ENCODE measurements at regions not wholly inside any gene's neighbourhood (a gene's known extent, or its start where the extent isn't known, plus 50 kb on each side); places are given as distances from the start of the nearest gene placed in this dataset.
A peak's percentile ranks its signal among the peaks of the same experiment; 100 is the strongest.

DNA sequence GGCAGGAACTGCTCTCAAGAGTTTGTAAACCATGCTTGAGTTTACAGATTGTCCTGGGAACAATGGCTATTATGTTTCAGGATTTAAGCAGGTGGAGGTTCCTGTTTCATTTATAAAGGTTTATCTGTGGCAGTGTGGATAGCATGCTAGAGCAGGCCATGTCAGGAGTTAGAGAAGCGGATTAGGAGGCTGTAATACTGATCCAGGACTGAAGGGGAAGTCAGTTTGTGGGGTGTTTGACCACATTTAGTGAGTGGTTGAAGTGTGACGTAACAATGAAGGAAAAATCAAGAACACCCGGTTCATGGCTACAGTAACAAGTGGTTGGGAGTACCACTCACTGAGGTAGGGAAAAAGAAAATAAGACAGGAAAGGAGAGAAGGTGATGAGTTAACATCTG is 299.0 kb downstream of the TLR4 start:
- Histone ChIP-seq H3K4me1 (no peaks in the 10 kb centered on the region), H3F3A (ENCODE audit: low read depth) (no peaks in the 10 kb centered on the region), H3K27me3 (no peaks in the 10 kb centered on the region), H3K4me2 (no peak overlapping the region), H2AFZ (replicated peaks) (no peak overlapping the region), H3K9ac (no peak overlapping the region), H4K20me1 (ENCODE audit: low read depth) (no peaks in the 10 kb centered on the region), H3K36me3 (no peaks in the 10 kb centered on the region), H3K79me2 (ENCODE audit: low read depth) (no peaks in the 10 kb centered on the region), H3K4me3 (no peak overlapping the region), H3K27ac (no peak overlapping the region), H3K9me3 (ENCODE audit: low read depth) (no peaks in the 10 kb centered on the region)
- no peak overlapping the region for H3K4me3 Mint-ChIP-seq
- peaks cover 2% of the 10 kb centered on the region for H3K27me3 Mint-ChIP-seq (ENCODE audit: insufficient read depth, low read depth)
- peak; percentile 1 for DNase-seq (ENCODE audit: low spot score)
- H3K9me3 Mint-ChIP-seq, result no peaks in the 10 kb centered on the region
- TF ChIP-seq, protein P1, sequence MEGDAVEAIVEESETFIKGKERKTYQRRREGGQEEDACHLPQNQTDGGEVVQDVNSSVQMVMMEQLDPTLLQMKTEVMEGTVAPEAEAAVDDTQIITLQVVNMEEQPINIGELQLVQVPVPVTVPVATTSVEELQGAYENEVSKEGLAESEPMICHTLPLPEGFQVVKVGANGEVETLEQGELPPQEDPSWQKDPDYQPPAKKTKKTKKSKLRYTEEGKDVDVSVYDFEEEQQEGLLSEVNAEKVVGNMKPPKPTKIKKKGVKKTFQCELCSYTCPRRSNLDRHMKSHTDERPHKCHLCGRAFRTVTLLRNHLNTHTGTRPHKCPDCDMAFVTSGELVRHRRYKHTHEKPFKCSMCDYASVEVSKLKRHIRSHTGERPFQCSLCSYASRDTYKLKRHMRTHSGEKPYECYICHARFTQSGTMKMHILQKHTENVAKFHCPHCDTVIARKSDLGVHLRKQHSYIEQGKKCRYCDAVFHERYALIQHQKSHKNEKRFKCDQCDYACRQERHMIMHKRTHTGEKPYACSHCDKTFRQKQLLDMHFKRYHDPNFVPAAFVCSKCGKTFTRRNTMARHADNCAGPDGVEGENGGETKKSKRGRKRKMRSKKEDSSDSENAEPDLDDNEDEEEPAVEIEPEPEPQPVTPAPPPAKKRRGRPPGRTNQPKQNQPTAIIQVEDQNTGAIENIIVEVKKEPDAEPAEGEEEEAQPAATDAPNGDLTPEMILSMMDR (IDR thresholded peaks at IDR 0.05), result peak; percentile 13
- TF ChIP-seq EZH2phosphoT487 (IDR thresholded peaks at IDR 0.05) (no peak), EZH2 (IDR thresholded peaks at IDR 0.05) (no peak)
- no peaks in the 10 kb centered on the region for H3K4me1 Mint-ChIP-seq
- H3K27ac Mint-ChIP-seq, result no peak overlapping the region
- no peaks in the 10 kb centered on the region for H3K36me3 Mint-ChIP-seq

DNA sequence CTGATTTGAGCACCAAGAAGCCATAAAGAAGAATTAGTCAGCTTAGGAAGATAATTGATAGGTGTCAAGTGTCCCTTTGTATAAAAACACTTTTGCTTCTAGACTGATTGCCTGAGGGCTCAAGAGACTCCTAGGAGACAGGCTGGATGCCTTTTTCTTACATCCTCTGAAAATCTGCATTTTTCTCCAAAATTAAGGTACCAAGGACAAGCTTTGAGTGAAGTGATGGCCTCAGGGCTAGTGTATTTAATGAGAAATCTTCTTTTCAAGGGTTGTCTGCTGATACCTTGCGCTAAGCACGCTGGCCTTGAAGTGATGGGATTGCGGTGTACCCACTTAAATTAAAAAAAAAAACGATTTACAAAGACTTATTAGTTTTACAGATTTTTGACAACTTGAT is 304.0 kb downstream of the TLR4 start:
- Histone ChIP-seq H3F3A (ENCODE audit: low read depth) (no peaks in the 10 kb centered on the region), H3K27ac (no peak overlapping the region), H4K20me1 (ENCODE audit: low read depth) (no peaks in the 10 kb centered on the region), H3K4me1 (peaks cover 13% of the 10 kb centered on the region), H3K79me2 (ENCODE audit: low read depth) (no peaks in the 10 kb centered on the region), H3K36me3 (no peaks in the 10 kb centered on the region), H2AFZ (replicated peaks) (no peak overlapping the region), H3K4me3 (no peak overlapping the region), H3K27me3 (no peaks in the 10 kb centered on the region), H3K9me3 (ENCODE audit: low read depth) (no peaks in the 10 kb centered on the region), H3K9ac (no peak overlapping the region), H3K4me2 (no peak overlapping the region)
- Mint-ChIP-seq H3K9me3 (no peaks in the 10 kb centered on the region), H3K4me3 (no peak overlapping the region), H3K27me3 (ENCODE audit: insufficient read depth, low read depth) (no peaks in the 10 kb centered on the region), H3K36me3 (no peaks in the 10 kb centered on the region), H3K4me1 (peaks cover 7% of the 10 kb centered on the region), H3K27ac (no peak overlapping the region)
- TF ChIP-seq, protein P1 (IDR thresholded peaks at IDR 0.05), result no peak
- no peak for TF ChIP-seq EZH2 (IDR thresholded peaks at IDR 0.05)
- no peak for TF ChIP-seq EZH2phosphoT487 (IDR thresholded peaks at IDR 0.05)
- no peak for DNase-seq (ENCODE audit: low spot score)

DNA sequence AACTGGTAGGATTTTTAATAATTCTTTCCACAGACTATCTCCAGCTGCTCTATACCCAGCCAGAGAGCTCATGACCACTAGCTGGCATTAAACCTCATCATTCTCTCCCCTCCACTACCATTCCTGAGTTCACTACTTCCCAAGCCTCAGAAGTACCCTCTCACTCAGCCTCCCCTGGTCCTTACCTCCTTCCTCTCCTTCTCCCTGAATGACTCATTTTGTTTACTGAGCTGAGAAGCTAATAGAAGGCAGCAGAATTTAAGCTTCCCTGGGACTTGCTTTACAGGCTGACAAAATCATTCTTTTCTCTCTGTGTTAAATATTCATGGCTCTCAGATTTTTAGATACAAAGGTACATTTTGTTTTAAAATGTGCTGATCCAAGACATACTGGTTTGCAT is 305.4 kb downstream of the TLR4 start:
- Histone ChIP-seq H3K4me1 (peaks cover 13% of the 10 kb centered on the region), H3K9me3 (ENCODE audit: low read depth) (no peaks in the 10 kb centered on the region), H3F3A (ENCODE audit: low read depth) (no peaks in the 10 kb centered on the region), H3K4me3 (no peak overlapping the region), H3K4me2 (no peak overlapping the region), H4K20me1 (ENCODE audit: low read depth) (no peaks in the 10 kb centered on the region), H3K27ac (no peak overlapping the region), H3K9ac (no peak overlapping the region), H3K79me2 (ENCODE audit: low read depth) (no peaks in the 10 kb centered on the region), H3K36me3 (no peaks in the 10 kb centered on the region), H3K27me3 (no peaks in the 10 kb centered on the region), H2AFZ (replicated peaks) (peak overlapping the region; percentile 26)
- no peak overlapping the region for H3K4me3 Mint-ChIP-seq
- no peaks in the 10 kb centered on the region for H3K9me3 Mint-ChIP-seq
- TF ChIP-seq, protein P1 (IDR thresholded peaks at IDR 0.05), result no peak
- no peak for TF ChIP-seq EZH2 (IDR thresholded peaks at IDR 0.05)
- TF ChIP-seq EZH2phosphoT487 (IDR thresholded peaks at IDR 0.05), result no peak
- peak; percentile 6 for DNase-seq (ENCODE audit: low spot score)
- no peak overlapping the region for H3K27ac Mint-ChIP-seq
- H3K4me1 Mint-ChIP-seq, result peaks cover 7% of the 10 kb centered on the region
- H3K36me3 Mint-ChIP-seq, result no peaks in the 10 kb centered on the region
- no peaks in the 10 kb centered on the region for H3K27me3 Mint-ChIP-seq (ENCODE audit: insufficient read depth, low read depth)
